ENCODE measurements at regions not wholly inside any gene's neighbourhood (a gene's known extent, or its start where the extent isn't known, plus 50 kb on each side); places are given as distances from the start of the nearest gene placed in this dataset.

- CTCF ChIA-PET: interaction anchor here (1.3 kb wide), 1 partner anchor 41 kb away, joined by 3 read pairs; no protein-coding TSS in a partner anchor
- TF ChIP-seq, protein P1, sequence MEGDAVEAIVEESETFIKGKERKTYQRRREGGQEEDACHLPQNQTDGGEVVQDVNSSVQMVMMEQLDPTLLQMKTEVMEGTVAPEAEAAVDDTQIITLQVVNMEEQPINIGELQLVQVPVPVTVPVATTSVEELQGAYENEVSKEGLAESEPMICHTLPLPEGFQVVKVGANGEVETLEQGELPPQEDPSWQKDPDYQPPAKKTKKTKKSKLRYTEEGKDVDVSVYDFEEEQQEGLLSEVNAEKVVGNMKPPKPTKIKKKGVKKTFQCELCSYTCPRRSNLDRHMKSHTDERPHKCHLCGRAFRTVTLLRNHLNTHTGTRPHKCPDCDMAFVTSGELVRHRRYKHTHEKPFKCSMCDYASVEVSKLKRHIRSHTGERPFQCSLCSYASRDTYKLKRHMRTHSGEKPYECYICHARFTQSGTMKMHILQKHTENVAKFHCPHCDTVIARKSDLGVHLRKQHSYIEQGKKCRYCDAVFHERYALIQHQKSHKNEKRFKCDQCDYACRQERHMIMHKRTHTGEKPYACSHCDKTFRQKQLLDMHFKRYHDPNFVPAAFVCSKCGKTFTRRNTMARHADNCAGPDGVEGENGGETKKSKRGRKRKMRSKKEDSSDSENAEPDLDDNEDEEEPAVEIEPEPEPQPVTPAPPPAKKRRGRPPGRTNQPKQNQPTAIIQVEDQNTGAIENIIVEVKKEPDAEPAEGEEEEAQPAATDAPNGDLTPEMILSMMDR (IDR thresholded peaks at IDR 0.05; ENCODE audit: control extremely low read depth, extremely low read depth, low read depth, missing control alignments): no peak
- POLR2A ChIA-PET: no interaction called here
- no peak for DNase-seq (ENCODE audit: extremely low spot score)
These were observed 224.0 kb upstream of the UBL3 start for GRCh38 chr13:30074431-30074830.

- TF ChIP-seq, protein P1 (IDR thresholded peaks at IDR 0.05; ENCODE audit: control extremely low read depth, extremely low read depth, low read depth, missing control alignments): no peak
- DNase-seq (ENCODE audit: extremely low spot score): no peak
- ChIA-PET CTCF (interaction anchor here (0.8 kb wide), 1 partner anchor 19 kb away, joined by 3 read pairs; no protein-coding TSS in a partner anchor), POLR2A (no interaction called here)
These were observed 222.4 kb upstream of the UBL3 start for GRCh38 chr13:30072818-30073186.

- POLR2A ChIA-PET: no interaction called here
- TF ChIP-seq, protein P1 (IDR thresholded peaks at IDR 0.05; ENCODE audit: control extremely low read depth, extremely low read depth, low read depth, missing control alignments): no peak
- CTCF ChIA-PET: interaction anchor here (0.8 kb wide), 1 partner anchor 18 kb away, joined by 3 read pairs; no protein-coding TSS in a partner anchor
- no peak for DNase-seq (ENCODE audit: extremely low spot score)
These were observed 221.8 kb upstream of the UBL3 start for GRCh38 chr13:30071969-30072817.

GRCh38 chr13:30065181-30065580 is 214.8 kb upstream of the UBL3 start:
- ChIA-PET POLR2A (no interaction called here), CTCF (interaction anchor here (2.0 kb wide), 1 partner anchor 9 kb away, joined by 5 read pairs; no protein-coding TSS in a partner anchor)
- TF ChIP-seq, protein P1 (IDR thresholded peaks at IDR 0.05; ENCODE audit: control extremely low read depth, extremely low read depth, low read depth, missing control alignments): no peak
- no peak for DNase-seq (ENCODE audit: extremely low spot score)

- ChIA-PET CTCF (interaction anchor here (2.0 kb wide), 1 partner anchor 8 kb away, joined by 5 read pairs; no protein-coding TSS in a partner anchor), POLR2A (no interaction called here)
- TF ChIP-seq, protein P1 (IDR thresholded peaks at IDR 0.05; ENCODE audit: control extremely low read depth, extremely low read depth, low read depth, missing control alignments): no peak
- no peak for DNase-seq (ENCODE audit: extremely low spot score)
These were observed 213.5 kb upstream of the UBL3 start for GRCh38 chr13:30063892-30064291.

GRCh38 chr13:30061217-30061616 is 210.8 kb upstream of the UBL3 start:
- TF ChIP-seq, protein P1 (IDR thresholded peaks at IDR 0.05; ENCODE audit: control extremely low read depth, extremely low read depth, low read depth, missing control alignments): no peak
- CTCF ChIA-PET: no interaction called here
- DNase-seq (ENCODE audit: extremely low spot score): no peak
- POLR2A ChIA-PET: no interaction called here
